HG03066 (cell line): ENCODE measurements at regions not wholly inside any gene's neighbourhood (a gene's known extent, or its start where the extent isn't known, plus 50 kb on each side); places are given as distances from the start of the nearest gene placed in this dataset.
A peak's percentile ranks its signal among the peaks of the same experiment; 100 is the strongest.

Experiments used
- ATAC-seq: cut with Tn5 transposase; IDR thresholded peaks from one replicate; pipeline ENCODE4 v1.9.1; 2021; ENCODE audit warnings: low read depth; ENCODE audit not compliant: unreplicated experiment

GRCh38 chr3:67831262-67831661 lies 176.8 kb upstream of the SUCLG2 start:
- no peak for ATAC-seq

GRCh38 chr3:67828486-67829010 lies 174.1 kb upstream of the SUCLG2 start:
- no peak for ATAC-seq

- ATAC-seq, result no peak
Measured at GRCh38 chr3:67821135-67821534, 166.7 kb upstream of the SUCLG2 start.

- ATAC-seq, result no peak
Measured at GRCh38 chr3:67819447-67819846, 165.0 kb upstream of the SUCLG2 start.

GRCh38 chr3:67809370-67809935 lies 155.0 kb upstream of the SUCLG2 start:
- no peak for ATAC-seq

- ATAC-seq, result no peak
Measured at GRCh38 chr3:67808906-67809305, 154.5 kb upstream of the SUCLG2 start.

GRCh38 chr3:67804578-67804977 lies 150.2 kb upstream of the SUCLG2 start:
- ATAC-seq, result no peak

GRCh38 chr3:67804089-67804488 lies 149.7 kb upstream of the SUCLG2 start:
- no peak for ATAC-seq

GRCh38 chr3:67798412-67798811 lies 144.0 kb upstream of the SUCLG2 start:
- no peak for ATAC-seq

GRCh38 chr3:67791620-67792019 lies 137.2 kb upstream of the SUCLG2 start:
- ATAC-seq, result no peak

GRCh38 chr3:67790043-67790442 lies 135.6 kb upstream of the SUCLG2 start:
- ATAC-seq, result peak; percentile 88

- ATAC-seq, result no peak
Measured at GRCh38 chr3:67788396-67788795, 134.0 kb upstream of the SUCLG2 start.

- no peak for ATAC-seq
Measured at GRCh38 chr3:67783281-67784250, 129.2 kb upstream of the SUCLG2 start.

GRCh38 chr3:67781871-67782270 lies 127.5 kb upstream of the SUCLG2 start:
- ATAC-seq, result no peak

- ATAC-seq, result no peak
Measured at GRCh38 chr3:67781218-67781617, 126.8 kb upstream of the SUCLG2 start.

GRCh38 chr3:67774676-67775075 lies 120.3 kb upstream of the SUCLG2 start:
- no peak for ATAC-seq

- no peak for ATAC-seq
Measured at GRCh38 chr3:67765575-67765974, 111.2 kb upstream of the SUCLG2 start.

- no peak for ATAC-seq
Measured at GRCh38 chr3:67745296-67745695, 90.9 kb upstream of the SUCLG2 start.

GRCh38 chr3:67744699-67745098 lies 90.3 kb upstream of the SUCLG2 start:
- no peak for ATAC-seq

GRCh38 chr3:67739851-67740250 lies 85.4 kb upstream of the SUCLG2 start:
- no peak for ATAC-seq

GRCh38 chr3:67737906-67738865 lies 83.8 kb upstream of the SUCLG2 start:
- ATAC-seq, result no peak
